ENCODE measurements at regions not wholly inside any gene's neighbourhood (a gene's known extent, or its start where the extent isn't known, plus 50 kb on each side); places are given as distances from the start of the nearest gene placed in this dataset.

GRCh38 chr18:52008330-52008729 lies 331.7 kb upstream of the DCC start:
- no peak for DNase-seq (ENCODE audit: low read depth)
- TF ChIP-seq CTCF (IDR thresholded peaks at IDR 0.05; ENCODE audit: control insufficient read depth, extremely low read depth, insufficient read depth): no peak
- H3K4me3 ChIP-seq (ENCODE audit: low read depth, low read length): no peak overlapping the region

- no peak overlapping the region for H3K4me3 ChIP-seq (ENCODE audit: low read depth, low read length)
- no peak for TF ChIP-seq CTCF (IDR thresholded peaks at IDR 0.05; ENCODE audit: control insufficient read depth, extremely low read depth, insufficient read depth)
- no peak for DNase-seq (ENCODE audit: low read depth)
Observed at GRCh38 chr18:52008736-52009135, 331.3 kb upstream of the DCC start.

GRCh38 chr18:52009958-52010357 lies 330.0 kb upstream of the DCC start:
- H3K4me3 ChIP-seq (ENCODE audit: low read depth, low read length): no peak overlapping the region
- TF ChIP-seq CTCF (IDR thresholded peaks at IDR 0.05; ENCODE audit: control insufficient read depth, extremely low read depth, insufficient read depth): no peak

GRCh38 chr18:52045946-52046675 lies 293.9 kb upstream of the DCC start:
- DNase-seq (ENCODE audit: low read depth): no peak
- TF ChIP-seq CTCF (IDR thresholded peaks at IDR 0.05; ENCODE audit: control insufficient read depth, extremely low read depth, insufficient read depth): no peak
- no peak overlapping the region for H3K4me3 ChIP-seq (ENCODE audit: low read depth, low read length)

More at GRCh38 chr18:52009958-52010357, 330.0 kb upstream of the DCC start:
- no peak for DNase-seq (ENCODE audit: low read depth)

GRCh38 chr18:52046842-52047241 lies 293.2 kb upstream of the DCC start:
- TF ChIP-seq CTCF (IDR thresholded peaks at IDR 0.05; ENCODE audit: control insufficient read depth, extremely low read depth, insufficient read depth): no peak
- no peak for DNase-seq (ENCODE audit: low read depth)
- H3K4me3 ChIP-seq (ENCODE audit: low read depth, low read length): no peak overlapping the region

- no peak overlapping the region for H3K4me3 ChIP-seq (ENCODE audit: low read depth, low read length)
- no peak for TF ChIP-seq CTCF (IDR thresholded peaks at IDR 0.05; ENCODE audit: control insufficient read depth, extremely low read depth, insufficient read depth)
- DNase-seq (ENCODE audit: low read depth): no peak
Observed at GRCh38 chr18:52054324-52054723, 285.7 kb upstream of the DCC start.

Measured in LNCaP clone FGC (cell line).